ENCODE measurements at regions not wholly inside any gene's neighbourhood (a gene's known extent, or its start where the extent isn't known, plus 50 kb on each side); places are given as distances from the start of the nearest gene placed in this dataset.

DNA sequence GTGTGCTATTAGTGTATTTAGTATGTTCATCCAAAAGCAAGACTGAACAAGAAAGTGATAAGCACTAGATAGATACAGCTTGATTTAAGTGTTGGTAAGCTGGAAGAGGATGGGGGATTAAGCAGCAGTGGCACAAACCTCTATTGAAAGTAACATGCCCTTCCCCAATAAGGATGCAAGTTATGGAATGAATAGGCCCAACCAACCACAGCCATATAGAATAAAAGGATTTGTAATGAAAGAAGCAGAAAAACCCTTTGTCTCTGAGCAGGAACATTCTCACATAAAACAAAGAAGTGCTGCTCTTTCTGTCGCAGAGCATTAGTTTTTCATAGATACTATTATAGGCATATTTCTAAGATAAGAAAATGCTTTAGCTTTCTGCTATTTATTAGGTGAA, 310.7 kb downstream of the IPO8 start:
- TF ChIP-seq, protein P1, sequence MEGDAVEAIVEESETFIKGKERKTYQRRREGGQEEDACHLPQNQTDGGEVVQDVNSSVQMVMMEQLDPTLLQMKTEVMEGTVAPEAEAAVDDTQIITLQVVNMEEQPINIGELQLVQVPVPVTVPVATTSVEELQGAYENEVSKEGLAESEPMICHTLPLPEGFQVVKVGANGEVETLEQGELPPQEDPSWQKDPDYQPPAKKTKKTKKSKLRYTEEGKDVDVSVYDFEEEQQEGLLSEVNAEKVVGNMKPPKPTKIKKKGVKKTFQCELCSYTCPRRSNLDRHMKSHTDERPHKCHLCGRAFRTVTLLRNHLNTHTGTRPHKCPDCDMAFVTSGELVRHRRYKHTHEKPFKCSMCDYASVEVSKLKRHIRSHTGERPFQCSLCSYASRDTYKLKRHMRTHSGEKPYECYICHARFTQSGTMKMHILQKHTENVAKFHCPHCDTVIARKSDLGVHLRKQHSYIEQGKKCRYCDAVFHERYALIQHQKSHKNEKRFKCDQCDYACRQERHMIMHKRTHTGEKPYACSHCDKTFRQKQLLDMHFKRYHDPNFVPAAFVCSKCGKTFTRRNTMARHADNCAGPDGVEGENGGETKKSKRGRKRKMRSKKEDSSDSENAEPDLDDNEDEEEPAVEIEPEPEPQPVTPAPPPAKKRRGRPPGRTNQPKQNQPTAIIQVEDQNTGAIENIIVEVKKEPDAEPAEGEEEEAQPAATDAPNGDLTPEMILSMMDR (IDR thresholded peaks at IDR 0.05; ENCODE audit: low read length, missing control alignments): no peak
- no peak overlapping the region for H3K4me3 ChIP-seq (replicated peaks; ENCODE audit: low read depth, low read length)
- no peak for DNase-seq (ENCODE audit: low read depth)

DNA sequence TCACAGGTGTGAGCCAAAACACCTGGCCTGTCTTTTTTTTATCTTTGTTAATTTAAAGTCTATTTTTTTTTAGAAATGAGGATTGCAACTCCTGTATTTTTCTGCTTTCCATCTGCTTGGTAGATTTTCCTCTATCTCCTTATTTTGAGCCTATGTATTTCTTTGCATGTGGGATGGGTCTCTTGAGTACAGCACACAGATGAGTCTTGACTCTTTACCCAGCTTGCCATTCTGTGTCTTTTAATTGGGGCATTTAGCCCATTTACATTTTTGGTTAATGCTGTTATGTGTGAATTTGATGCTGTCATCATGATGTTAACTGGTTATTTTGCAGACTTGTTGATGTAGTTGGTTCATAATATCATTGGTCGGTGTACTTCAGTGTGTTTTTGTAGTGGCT, 317.4 kb downstream of the IPO8 start:
- no peak overlapping the region for H3K4me3 ChIP-seq (replicated peaks; ENCODE audit: low read depth, low read length)
- TF ChIP-seq, protein P1 (IDR thresholded peaks at IDR 0.05; ENCODE audit: low read length, missing control alignments): no peak
- DNase-seq (ENCODE audit: low read depth): no peak

DNA sequence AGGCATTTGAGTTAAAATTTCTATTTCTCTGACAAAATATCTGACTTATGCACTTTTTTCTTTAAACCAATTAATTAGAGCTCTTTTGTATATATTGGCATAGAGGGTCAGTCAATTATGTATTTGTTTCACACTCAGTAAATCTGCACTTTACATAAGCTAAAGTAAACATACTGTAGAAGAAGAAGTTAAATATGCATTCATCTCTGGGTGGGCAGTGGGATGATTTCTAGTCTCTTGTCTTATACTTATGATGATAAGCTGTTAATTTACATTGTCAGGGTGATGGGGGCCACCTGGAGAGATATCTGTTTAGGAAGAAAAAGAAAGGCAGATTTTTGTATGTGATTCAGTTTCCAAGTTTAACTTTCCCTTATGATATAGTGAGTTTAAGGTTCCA, 330.8 kb downstream of the IPO8 start:
- DNase-seq (ENCODE audit: low read depth): no peak
- H3K4me3 ChIP-seq (replicated peaks; ENCODE audit: low read depth, low read length): no peak overlapping the region
- TF ChIP-seq, protein P1 (IDR thresholded peaks at IDR 0.05; ENCODE audit: low read length, missing control alignments): no peak

DNA sequence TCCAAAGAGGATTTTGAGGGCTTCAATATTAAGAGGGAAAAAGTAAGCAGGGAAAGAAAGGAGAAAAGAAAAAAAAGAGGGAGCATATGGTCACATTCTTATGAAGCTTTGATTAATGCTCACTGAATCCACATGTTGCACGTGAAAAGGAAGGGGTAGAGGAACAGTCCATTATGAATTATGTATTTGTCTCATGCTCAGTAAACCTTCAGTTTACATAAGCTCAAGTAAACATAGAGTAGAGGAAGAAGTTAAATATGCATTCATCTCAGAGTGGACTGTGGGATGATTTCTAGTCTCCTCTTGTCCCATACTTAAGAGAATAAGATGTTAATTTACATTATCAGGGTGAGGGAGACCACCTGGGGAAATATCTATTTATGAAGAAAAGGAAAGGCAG, 334.5 kb downstream of the IPO8 start:
- no peak for DNase-seq (ENCODE audit: low read depth)
- TF ChIP-seq, protein P1 (IDR thresholded peaks at IDR 0.05; ENCODE audit: low read length, missing control alignments): no peak

DNA sequence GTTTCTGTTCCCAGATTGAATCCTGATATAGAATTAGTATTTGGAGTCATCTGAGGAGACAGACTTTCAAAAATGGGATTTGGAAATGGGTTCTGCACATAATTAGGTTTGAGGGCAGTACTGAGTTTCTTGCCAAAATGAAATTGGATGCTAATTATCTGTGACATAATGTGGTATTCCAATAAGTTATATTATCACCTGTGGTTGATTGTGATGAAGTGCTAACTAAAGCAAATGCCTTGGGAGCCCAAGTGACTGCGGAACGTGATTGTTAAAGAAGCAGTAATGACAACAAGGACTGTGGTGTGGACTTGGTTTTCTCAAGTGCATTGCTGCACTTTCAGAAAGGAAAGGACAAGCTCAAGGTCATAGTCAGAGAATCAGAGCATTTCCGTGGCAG, 337.0 kb downstream of the IPO8 start:
- no peak overlapping the region for H3K4me3 ChIP-seq (replicated peaks; ENCODE audit: low read depth, low read length)
- DNase-seq (ENCODE audit: low read depth): no peak
- TF ChIP-seq, protein P1 (IDR thresholded peaks at IDR 0.05; ENCODE audit: low read length, missing control alignments): no peak

More for the DNA sequence above, 334.5 kb downstream of the IPO8 start:
- H3K4me3 ChIP-seq (replicated peaks; ENCODE audit: low read depth, low read length): no peak overlapping the region

DNA sequence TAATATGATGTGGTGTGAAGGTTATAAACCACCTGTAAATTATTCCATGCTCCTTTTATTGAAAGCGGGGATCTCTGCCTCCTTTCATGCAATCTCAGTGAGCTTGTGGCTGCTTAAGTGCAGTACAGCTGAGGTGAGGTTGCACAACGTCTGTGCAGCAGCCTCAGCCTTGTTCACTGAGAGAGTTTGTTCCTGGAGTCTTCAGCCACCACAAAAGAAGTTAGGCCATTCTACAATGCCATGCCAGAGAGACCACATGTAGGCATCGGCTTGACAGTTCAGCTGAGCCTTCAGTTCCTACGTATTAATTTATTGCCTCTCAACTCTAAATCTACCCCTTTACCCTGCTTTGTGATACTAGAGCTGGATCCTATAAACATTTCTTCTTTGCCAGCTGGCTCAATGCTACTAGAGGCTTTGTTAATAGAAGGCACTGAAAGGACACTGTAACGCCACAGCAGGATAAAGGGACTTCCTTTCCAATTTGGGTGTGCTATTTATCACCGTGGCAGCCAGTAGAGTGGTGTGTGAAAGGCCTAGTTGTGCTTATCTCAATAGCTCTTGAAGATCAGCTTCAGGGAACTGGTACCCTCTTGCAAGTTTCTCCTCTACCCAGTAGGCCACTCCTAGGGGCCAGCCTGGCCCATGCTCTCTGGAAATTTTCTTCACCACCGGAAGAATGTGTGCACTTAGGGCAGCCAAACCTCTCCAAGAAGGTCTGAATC, 337.7 kb downstream of the IPO8 start:
- TF ChIP-seq, protein P1 (IDR thresholded peaks at IDR 0.05; ENCODE audit: low read length, missing control alignments): no peak
- DNase-seq (ENCODE audit: low read depth): no peak
- H3K4me3 ChIP-seq (replicated peaks; ENCODE audit: low read depth, low read length): no peak overlapping the region

Measured in fibroblast of pulmonary artery (primary cell).